NCI-H82 (cell line): ENCODE measurements at regions not wholly inside any gene's neighbourhood (a gene's known extent, or its start where the extent isn't known, plus 50 kb on each side); places are given as distances from the start of the nearest gene placed in this dataset.

Experiments used
- DNase-seq: peaks from one replicate; lab custom pipeline; 2025; lab: John Stamatoyannopoulos, UW

DNA sequence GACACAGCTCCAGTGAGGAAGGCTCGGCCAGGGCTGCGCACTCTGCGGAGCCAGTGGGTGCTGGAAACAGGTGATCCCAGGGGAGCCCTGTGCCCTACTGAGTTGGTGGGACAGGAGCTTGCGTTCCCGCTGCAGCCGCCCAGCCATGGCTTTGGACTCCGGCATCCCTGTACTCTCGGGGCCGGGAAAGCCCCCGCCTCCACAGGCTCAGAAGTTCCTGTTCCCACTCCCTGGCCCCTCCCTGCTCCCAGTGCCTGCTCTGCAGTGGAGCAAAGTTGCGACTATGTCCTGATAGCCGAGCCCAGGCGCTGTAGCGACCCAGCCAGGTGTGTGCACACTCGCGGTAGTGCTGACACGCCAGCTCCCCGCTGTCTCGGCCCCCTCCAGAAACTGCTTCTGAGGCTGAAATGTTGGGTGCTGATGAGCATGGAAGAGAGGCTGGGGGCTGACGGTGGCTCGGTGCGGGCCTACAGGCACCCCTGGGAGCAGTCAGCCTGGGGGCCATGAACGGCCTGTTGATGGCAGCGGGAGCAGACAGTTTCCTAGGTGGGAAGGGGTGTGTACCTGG is 344.6 kb upstream of the MGAT4C start:
- DNase-seq: no peak

DNA sequence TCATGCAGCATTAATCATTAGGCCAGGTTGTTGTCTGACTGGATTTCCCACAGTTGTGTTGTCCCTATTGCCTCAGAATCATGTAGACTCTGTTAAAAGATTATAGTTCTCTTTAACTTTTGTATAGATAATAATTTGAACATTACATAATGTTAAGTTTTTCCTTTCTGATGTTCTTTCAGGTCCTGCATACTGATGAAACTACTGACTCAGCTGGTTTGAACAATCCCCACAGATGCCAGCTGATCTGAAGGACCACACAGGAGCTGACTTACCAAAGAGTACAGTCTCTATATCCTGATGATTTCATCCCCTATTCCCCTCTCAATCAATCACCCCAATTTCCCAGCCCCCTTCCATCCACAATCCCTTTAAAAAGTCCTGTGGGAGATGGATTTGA is 341.2 kb upstream of the MGAT4C start:
- DNase-seq: no peak

DNA sequence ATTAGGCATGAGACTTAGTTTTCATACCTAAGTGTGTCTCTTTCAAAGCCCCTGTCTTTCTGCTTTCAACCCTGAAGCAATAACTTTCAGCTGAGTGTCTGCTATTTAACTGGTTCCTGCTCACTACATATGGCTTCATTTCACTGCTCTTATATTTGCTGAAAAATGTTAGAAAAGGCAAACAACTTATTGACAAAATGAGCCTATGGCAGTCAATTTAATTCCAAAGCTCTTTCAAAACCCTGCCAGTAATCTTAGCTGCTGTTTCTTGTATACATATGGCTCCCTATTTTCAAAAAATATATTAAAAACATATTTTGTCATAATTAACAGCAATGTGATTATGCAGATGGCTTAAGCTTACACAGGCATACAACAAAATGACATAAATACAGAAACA is 334.1 kb upstream of the MGAT4C start:
- no peak for DNase-seq

DNA sequence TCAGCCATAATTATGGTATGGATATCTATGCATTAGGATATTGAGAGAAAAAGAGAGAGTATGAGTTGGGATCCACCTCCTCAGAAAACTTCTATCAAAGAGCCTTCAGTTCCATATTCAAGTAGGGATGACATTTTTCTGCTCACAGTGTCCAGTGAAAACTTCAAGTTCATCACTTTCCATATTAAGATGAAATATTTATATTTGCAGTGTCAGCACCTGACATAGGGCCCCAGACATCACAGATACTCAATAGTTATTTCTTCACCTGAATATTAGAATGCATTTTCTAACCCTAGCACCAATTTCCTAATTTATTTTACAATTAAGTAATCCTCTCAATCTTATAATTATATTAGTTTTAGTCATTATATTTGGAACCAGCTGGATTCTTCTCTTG is 318.0 kb upstream of the MGAT4C start:
- no peak for DNase-seq

DNA sequence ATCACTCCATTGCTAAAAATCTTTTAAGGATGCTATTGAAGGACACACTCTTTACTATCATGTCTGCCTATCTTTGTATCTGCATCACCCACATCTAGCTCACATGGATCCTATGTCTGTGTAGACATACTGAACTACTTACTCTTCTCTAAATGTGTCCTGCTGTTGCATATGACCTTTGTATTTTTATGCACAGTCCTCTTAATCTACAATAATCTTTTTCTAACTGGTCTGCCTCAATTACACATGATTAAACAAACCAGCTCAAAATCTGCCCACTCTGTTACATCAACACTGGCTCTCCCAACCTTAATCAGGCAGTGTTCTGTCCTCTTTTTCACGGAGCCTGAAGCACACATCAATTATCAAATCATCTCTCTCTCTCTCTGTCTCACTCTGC is 316.3 kb upstream of the MGAT4C start:
- DNase-seq: no peak

DNA sequence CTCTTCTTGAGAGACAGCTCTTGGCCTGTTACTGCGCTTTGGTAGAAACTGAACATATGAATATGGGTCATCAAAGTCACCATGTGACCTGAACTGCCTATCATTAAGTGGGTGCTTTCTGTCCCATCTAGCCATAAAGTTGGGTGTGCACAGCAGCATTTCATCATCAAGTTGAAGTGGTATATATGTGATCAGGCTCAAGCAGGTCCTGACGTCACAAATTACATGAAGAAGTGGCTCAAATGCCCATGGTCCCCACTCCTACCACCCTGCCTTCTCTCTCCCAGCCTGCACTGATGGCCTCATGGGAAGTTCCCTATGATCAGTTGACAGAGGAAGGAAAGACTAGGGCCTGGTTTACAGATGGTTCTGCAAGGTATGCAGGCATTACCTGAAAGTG is 308.8 kb upstream of the MGAT4C start:
- DNase-seq: no peak

DNA sequence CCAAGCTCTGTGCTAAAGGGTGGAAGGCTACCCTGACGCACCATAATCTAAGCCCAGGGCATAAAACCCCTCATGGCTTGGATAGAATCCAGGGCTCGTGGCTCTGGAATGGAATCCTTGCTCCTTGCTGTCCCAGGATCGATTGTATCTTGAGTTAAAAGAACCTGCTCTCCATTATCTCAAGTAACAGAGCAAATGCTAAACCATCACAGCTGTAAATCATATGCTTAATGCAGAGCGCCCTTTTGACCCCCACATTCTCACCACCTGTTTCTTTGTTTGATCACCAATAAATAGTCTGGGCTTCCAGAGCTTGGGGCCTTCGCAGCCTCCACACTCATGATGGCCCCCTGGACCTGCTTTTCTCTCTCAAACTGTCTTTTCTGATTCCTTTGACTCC is 299.3 kb upstream of the MGAT4C start:
- DNase-seq: peak; percentile 45

DNA sequence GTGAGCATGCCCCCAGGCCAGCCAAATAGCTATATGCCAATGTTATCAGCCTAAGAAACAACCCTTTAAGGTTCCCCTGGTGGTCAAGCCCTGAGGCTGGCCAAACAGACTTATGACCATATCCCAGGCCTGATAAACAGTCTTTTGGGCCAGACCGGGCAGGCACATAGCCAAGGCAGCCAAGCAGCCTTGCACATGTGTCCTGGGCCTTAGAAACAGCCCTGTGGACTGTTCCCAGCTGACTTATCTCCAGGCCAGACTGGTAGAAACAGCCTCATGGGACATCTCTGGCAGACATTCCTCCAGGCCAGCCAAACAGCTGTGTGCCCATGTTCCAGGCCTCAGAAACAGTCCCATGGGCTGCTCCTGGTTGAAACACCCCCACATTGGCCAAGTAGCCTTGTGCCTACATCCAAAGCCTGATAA is 295.0 kb upstream of the MGAT4C start:
- no peak for DNase-seq

DNA sequence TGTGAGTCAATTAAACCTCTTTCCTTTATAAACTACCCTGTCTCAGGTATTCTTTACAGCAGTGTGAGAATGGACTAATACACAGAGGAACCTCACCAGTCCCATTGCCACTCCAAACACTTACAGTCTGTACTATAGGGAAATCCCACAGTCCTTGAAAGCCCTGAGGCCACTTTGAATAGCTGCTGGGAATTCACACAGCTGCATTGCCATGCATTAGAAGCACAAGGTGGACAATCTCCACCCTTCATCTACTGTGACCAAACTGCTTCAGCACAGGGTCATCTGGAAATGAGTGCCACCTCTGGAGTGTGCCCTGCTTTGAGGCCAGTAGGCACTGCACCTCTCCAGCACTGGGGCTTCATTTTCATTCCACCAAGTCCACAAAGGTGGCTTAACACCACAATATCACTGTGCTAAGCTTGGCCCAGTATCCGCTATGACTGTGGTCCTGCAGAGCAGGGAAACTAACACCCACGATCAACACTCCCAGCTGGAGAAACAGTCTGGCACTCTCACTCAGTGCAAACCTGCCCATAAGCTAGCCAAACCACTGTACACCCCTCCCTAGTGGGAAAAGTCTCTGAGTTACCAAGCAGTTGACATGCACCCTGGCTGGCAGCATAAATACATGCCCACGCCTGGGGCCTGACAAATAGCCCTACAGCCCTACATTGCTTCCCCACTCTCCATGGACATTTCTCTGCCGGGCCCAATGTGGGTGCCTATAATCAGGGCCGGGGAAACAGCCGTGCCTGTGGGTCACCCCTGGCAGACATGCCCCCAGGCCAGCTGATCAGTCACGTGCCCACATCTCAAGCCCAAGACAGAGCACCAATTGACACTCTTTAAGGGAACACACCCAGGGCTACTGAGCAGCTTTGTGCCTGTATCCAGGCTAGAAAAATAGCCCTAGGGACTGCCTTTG is 294.3 kb upstream of the MGAT4C start:
- no peak for DNase-seq

DNA sequence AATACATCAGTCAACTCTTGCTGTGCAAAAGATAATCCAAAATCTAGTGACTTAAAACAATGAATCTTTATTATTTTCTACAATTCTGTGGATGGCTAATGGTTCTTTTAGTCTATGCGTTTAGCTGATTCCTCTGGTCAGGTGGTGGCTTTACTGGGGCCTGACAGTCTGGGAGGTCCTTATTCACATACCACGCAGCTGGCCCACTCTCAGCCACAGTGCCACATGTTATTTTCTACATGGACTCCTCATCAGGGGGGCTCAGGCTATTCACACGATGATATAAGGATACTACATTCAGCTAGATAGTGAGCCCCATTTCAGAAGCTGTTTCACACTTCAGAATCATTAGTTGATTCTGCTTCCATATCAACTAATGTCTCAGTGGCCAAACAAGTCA is 287.5 kb upstream of the MGAT4C start:
- DNase-seq: no peak

DNA sequence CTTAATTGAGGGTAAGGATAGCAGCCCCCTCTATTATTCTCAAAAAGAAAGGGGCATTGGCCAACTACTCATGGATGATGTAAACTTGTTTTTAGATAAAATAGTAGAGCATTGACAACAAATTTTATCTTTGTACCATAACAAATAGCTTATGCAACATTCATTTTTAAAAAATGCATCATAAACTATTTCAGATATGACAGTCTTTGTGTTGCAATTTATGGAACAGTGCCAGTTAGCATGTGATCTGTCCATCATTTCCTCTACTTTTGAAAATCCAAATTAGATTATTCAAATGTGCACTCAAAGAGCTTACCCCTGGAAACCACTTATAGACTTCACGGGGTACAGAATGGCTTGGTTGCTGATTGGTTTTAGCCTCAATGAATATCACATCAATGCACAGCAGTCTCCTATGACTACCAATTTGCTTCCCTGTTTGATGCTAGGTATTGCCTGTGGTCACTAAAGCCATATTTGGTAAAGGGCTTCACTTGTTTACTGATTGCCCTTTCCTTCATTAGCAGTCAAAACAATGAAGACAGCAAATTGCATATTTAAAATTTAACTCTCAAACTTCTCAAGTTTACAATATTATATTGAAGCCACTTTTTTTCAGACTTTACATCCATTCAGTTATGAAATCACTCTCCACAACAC is 274.9 kb upstream of the MGAT4C start:
- peak; percentile 21 for DNase-seq

DNA sequence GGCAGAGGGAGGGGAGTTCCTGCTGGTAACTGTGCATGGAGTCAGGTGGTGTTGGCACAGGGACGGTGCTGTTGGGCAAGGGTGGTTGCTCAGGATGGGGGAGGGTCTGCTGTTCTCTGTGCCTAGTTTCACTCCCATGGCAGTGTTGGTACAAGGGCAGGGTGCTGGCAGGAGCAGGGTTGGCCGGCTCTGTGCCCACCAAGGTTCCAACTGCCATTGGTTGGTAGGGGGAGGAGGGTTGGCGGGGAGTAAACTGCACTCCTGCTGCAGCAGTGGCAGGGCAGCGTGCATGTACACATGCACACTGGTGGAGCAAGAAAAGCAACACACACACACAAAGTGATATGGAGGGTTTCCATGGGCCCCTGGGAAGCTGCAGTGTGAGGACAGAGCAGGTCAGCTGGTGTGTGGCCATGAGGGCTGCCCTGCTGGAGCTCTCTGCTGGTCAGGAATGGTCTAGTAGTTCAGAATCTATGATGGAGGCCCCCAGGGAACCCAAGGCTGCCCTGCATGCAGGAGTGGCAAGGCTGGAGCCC is 269.9 kb upstream of the MGAT4C start:
- DNase-seq: no peak

DNA sequence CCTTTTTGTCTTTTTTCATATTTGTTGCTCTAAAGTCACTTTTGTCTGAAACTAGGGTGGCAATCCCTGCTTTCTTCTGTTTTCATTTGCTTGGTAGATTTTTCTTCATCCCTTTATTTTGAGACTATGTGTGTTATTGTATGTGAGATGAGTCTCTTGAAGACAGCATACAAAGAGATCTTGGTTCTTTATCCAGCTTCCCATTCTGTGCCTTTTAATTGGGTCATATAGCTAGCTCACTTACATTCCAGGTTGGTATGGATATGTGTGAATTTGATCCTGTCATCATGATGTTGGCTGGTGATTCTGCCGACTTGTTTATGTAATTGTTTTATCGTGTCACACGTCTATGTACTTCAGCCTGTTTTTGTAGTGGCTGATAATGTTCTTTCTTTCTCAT is 267.7 kb upstream of the MGAT4C start:
- DNase-seq: no peak

DNA sequence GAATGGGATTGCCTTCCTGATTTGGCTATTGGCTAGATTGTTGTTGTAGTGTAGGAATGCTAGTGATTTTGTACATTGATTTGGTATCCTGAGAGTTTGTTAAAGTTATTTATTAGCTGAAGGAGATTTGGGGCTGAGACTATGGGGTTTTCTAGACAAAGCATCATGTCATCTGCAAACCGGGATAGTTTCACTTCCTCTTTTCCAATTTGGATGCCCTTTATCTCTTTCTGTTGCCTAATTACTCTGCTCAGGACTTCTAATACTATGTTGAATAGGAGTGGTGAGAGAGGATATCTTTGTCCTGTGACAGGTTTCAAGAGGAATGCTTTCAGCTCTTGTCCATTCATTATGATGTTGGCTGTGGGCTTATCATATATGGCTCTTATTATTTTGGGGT is 265.7 kb upstream of the MGAT4C start:
- no peak for DNase-seq

DNA sequence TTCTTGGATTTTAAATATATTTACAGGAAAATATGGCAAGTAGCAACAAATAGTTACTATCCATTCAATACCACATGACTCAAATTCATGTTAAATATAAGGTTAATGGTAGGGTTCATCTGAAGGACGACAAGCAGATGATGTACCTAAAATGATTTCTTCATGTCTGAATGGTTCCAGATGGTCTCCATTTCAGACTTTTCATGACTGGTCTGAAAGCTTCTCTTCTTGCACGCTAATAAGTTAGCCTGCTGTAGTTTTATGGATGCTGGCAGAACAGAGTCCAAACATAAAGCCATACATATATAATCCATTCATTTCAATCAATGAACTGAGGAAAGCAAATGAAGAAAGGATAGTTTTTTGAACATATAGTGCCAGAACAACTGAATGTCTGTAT is 257.0 kb upstream of the MGAT4C start:
- DNase-seq: no peak

DNA sequence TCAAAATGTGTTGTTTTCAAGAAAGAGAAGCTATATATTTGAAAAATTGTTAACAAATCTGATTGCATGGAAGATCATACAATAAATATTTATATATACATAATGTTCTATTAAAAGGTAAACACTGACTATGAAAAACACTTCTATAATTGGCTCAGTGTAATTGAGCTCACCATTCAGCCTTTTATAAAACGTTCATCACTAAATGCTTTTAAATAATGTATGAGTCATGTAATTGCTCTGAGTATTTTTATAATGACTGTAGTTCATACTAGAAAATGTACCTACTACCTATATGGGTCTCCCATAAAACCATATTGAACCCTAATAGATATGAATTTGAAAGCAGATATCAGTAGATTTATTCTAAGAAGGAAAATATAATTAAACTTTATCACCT is 240.4 kb upstream of the MGAT4C start:
- DNase-seq: no peak

DNA sequence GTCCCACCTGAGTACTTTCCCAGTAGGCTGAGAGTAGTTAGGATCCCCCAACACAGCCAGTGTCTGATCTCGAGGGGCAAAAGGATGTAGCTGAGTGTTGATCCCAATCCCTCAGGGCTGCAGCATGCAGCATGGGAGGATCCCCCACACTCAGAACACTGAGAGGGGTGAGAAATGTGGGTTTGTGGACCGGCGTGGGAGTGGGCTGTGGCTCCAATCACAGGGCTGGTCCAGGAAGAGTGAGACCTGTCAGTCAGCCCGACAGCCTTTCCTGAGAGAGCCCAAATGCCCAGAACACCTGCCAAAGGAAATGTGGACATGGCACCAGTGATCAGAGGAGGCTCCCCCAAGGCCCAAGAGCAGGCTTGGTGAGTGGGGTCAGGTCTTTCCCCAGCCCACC is 228.3 kb upstream of the MGAT4C start:
- DNase-seq: no peak

DNA sequence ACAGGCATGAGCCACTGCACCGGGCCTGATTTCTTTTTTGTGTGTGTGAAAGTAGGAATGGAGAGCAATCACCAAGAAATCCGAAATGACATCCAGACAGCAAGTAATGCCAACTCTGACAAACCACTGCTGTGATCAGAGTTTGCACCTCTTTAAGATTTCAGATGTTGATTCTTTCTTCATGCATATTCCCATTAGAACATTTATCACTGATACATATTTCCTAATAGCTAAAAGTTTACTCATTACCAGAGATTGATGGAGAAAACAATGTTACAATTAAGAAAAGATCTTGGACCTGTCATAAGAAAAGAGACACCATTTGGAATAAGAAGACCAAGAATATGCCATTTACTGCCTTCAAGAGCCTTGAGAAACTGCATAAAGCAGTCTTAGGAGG is 217.0 kb upstream of the MGAT4C start:
- no peak for DNase-seq

DNA sequence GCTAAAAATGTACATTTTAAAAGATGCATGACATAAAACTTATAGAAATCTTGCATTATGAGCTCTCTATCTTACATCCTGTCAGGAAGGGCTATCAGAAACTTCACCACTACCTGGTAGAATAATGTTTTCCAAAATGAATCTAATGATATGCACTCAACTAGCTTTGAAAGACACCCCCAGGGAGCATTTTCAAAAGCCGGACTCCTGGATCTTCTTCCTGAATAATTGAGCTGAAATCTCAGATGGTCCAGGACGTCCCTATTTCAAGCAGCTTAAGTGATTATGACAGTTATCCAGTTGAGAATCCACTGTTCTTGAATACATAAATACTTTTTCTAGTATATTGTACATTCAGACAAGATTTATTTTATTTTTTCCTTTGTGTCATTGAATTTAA is 200.6 kb upstream of the MGAT4C start:
- peak; percentile 27 for DNase-seq

DNA sequence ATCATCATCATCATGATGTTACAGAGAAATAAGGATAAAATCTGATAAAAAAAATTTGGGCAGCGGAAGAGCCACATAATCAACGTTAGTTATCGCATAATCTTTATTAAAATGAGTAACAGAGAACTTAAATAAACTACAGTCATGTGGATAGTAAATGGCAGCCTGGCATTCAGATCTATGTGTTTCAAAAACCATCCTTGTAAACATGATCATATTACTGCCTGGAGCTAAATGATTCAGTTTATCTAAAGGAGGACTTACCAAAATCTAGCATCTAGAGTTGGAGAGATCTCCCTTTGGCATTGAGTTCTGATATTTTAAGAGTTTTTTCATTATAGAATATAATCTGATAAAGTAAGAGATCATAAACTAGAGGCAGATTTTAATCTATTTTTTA is 200.1 kb upstream of the MGAT4C start:
- no peak for DNase-seq

DNA sequence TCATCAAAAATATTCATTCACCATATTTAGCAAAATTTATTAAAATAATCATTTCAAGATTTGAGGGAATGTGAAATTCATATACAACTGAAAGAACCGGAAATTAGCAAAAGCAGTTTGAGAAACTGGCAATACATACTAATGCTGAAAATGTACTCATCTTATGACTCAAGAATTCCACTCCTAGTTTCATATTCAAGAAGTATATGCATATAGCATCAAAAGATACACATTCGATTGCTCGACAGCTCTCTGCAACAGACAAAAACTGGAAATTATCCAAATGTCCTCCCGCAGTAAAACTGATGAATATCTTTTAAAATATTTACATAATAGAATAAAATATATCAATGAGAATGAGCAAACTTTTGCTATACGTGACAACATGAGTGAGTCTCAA is 189.2 kb upstream of the MGAT4C start:
- DNase-seq: no peak

DNA sequence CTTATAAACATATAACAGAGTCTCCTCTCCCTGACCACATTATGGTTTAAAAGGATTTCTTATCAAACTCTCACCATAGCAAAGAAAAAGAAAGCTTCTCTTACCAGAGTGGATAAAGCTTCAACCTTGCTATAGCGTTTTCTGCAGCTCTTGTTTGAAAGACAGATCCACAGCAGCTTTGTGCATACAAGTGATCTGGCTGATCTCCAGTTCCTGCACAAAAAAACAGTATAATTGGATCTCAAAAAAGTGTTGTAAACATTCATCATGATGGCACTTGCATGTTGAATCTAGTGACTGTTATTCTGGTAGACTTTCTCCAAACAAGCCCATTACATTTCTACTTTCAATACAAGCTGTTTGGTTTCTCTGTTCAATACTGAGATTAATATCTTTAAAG is 178.9 kb upstream of the MGAT4C start:
- DNase-seq: peak; percentile 32

DNA sequence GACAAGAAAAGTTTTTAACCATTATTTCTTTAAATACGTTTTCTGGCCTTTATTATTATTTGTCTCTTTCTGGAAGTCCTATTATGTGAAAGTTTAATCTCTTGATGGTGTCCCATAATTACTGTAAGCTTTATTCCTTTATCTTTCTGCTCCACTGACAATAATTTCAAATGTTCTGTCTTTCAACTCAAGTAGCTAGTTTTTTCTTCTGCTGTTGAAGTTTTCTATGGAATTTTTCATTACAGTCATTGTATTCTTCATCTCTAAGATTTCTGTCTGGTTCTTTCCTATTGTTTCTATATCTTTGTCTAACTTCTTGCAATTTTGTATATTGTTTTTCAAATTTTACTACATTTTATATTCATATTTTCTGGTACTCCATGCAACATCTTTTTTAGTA is 173.6 kb upstream of the MGAT4C start:
- no peak for DNase-seq
